GM12875 (cell line): ENCODE measurements at regions not wholly inside any gene's neighbourhood (a gene's known extent, or its start where the extent isn't known, plus 50 kb on each side); places are given as distances from the start of the nearest gene placed in this dataset.

ENCODE experiments used
- H3K4me3 ChIP-seq: one replicate; pipeline ENCODE4 v1.5.1; 2011; ENCODE audit warnings: low read depth, low read length, control low read depth
- CTCF ChIP-seq: IDR thresholded peaks from 2 replicates; pipeline ENCODE4 v1.5.1; 2011; ENCODE audit warnings: low read depth, mild to moderate bottlenecking, control low read depth, inconsistent platforms, low read length, moderate library complexity, borderline replicate concordance; ENCODE audit not compliant: insufficient read depth

GRCh38 chr21:18522181-18522972 is 118.8 kb upstream of the TMPRSS15 start:
- no peak overlapping the region for H3K4me3 ChIP-seq
- TF ChIP-seq CTCF: no peak

GRCh38 chr21:18524097-18524880 is 120.7 kb upstream of the TMPRSS15 start:
- TF ChIP-seq CTCF: no peak
- H3K4me3 ChIP-seq: no peak overlapping the region

- TF ChIP-seq CTCF: no peak
- no peak overlapping the region for H3K4me3 ChIP-seq
Measured at GRCh38 chr21:18529254-18529653, 125.7 kb upstream of the TMPRSS15 start.

GRCh38 chr21:18542081-18542480 is 138.5 kb upstream of the TMPRSS15 start:
- no peak for TF ChIP-seq CTCF
- no peak overlapping the region for H3K4me3 ChIP-seq

GRCh38 chr21:18545908-18546307 is 142.3 kb upstream of the TMPRSS15 start:
- H3K4me3 ChIP-seq: no peak overlapping the region
- TF ChIP-seq CTCF: no peak

GRCh38 chr21:18547347-18547746 is 143.8 kb upstream of the TMPRSS15 start:
- no peak for TF ChIP-seq CTCF
- H3K4me3 ChIP-seq: no peak overlapping the region
